Activated naive CD4-positive, alpha-beta T cell treated with Interleukin-2 at 50 U/mL for 16 hours (primary cell): ENCODE measurements at regions not wholly inside any gene's neighbourhood (a gene's known extent, or its start where the extent isn't known, plus 50 kb on each side); places are given as distances from the start of the nearest gene placed in this dataset.

Experiments
- DNase-seq: peaks from one replicate; pipeline ENCODE4 v3.0.0-alpha.2; 2020

DNA sequence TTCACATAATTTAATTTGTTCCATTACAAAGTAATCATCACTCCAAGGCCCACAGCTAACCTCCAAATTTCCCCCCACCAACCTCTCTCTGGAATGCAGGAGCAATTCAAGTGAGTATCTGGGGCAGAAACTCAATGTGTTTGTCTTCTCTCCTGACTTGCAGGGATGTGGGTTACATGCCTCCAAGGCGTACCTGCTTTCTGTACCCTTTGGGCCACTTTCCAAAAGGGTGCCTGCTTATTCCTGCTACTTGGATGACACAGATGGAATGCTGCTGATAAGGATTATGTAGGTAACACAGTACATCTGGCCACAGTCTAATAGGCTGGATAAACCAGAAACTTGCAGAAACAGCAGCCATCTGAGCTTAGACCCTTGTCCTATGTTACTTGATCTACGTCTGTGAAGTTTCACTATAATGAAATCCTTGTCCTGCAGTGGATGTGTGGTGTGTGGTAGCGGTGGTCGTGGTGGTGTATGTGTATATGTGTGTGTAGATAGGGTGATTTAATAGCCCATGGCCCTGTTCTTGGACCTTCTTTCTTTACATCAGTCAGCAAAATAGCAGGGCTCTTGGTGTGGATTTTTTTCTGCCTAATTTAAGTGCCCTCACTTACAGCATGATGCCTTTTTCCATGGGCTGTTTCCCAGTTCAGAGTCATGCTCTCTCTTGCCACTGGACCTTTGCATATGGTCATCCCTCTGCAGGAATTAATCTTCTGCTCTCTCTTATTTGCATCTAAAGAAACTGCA lies 175.9 kb downstream of the ZDHHC21 start:
- DNase-seq = no peak

DNA sequence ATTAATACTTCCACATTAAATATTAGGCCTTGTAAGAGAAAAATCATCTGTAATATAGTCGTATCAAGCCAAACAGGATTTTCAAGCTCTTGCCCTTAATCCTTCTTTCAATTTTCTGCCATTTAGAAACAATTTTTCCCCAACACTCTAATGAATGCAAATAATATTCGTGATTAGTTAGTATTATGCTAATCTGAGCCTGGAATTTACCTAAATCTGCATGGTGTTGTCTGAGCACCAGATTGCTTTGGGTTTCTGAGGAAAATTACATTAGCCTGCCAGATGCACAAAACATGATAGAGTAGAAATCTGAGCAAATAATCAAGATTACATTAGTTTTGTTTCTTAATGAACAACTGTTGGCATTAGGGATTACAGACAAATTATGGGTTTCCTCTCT lies 176.6 kb downstream of the ZDHHC21 start:
- DNase-seq = no peak

DNA sequence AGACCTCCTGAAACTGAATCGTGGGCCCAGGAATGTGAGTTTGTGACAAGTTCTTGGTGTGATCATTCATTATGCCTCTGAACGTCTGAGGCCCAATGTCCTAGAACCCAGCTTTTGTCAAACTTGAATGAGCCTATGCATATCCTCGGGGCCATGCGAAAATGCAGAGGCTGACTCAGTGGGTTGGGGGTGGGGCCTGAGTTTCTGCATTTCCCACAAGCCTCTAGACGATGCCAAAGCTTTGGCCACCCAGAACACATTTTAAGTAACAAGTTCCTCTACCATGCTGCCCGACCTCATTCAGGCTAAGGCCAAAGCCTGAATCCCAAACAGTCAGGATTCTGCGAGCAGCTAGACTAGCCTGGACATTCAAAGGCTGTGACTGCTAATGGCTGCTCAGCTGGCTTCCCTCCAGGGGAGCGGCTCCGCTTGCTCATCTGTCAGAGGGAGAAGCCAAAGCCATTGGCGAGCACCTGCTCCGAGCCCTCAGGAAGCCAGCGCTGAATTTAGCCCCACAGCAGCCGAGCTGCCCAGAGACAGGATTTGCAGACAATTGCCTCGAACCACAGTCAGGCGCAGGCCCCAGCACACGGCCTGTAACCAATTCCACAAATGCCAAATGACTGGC lies 177.5 kb downstream of the ZDHHC21 start:
- no peak for DNase-seq

DNA sequence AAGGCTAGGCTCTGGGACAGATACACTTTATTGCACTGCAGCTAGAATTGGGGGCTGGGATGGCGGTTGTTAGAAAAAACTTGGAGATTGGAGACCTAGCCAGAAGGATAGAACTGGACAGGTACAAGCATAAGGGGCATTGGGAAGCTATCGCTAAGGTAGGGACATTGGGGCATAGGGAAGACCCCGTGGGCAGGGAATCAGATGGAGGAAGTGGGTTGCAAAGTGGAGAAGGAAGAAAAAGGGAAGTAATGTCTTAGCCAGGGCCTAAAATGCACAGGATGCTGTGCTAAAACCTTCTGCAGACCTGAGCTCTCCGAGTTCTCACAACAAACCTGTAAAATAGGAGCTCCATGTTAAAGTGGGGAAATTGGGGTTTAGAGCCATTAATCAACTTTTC lies 178.2 kb downstream of the ZDHHC21 start:
- DNase-seq = no peak

DNA sequence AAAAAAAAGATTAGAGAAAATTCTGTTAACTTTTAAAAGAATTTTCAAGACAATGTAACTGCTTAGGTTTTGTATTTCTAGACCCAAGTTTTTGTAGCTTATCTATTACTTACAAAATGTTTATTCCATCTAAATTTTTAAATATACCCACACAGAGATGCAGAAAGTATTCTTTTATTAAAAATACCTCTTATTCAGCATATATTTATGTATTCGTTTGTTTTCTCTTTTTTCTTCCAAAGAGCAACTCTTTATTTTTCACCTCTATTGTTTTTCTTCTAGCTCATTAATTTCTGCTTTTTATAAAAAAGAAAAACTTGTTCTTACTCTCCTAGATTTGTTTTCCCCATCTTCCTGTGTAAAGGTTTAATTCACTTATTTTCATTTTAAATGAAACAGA lies 180.3 kb downstream of the ZDHHC21 start:
- DNase-seq = no peak

DNA sequence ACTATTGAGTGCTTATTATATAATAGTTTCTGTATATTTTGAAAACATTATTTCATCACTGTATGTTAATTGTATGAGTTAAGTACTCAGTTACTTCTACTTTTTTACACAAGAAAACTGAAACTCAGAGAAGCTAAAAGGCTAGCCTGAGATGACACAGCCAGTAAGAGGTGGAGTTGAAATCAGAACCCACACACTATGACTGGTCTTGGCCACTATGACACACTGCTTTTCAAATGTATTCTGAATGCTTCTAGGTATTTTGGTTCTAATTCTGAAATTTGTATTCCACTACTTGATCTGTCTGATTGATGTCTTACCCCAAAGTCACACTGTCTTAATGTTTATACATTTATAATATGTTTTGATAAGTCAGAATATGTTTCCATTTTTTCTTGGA lies 181.8 kb downstream of the ZDHHC21 start:
- DNase-seq = no peak

DNA sequence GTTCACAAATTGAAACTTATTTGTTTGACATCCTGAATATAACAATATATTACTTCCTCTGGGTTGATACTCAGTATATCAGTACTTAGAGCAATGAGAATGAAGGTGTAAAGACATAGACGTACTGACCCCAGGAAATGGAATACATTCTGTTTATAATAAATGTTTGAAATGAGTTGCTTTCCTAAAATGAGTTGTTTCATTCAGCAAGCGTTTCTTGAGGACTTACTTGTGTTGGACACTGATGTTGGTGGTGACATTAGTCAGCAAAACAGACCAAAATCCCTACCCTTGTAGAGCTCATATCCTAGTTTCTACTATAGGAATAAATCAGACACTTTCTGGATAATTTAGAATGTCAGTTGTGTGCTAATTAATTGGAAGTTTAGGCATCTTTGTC lies 184.3 kb downstream of the ZDHHC21 start:
- DNase-seq = no peak

DNA sequence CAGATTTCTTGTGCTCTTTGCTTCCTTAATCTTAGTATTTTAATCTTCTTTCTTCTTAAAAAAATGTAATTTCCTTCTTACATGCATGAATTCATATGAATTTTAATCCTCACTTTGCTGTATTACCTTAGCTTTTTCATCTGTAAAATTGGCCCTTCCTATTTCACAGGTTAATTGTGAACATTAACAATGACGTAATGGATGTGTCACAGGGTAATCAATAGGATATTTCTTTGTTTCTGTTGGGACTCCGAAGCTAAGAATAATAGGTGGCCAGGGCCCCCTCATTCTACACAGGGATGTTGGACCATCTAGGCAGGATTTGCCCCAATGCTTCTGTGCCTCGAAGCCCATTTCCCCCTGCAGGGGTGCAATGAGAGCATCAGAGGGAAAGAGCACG lies 187.4 kb upstream of the NFIB start:
- DNase-seq = no peak

DNA sequence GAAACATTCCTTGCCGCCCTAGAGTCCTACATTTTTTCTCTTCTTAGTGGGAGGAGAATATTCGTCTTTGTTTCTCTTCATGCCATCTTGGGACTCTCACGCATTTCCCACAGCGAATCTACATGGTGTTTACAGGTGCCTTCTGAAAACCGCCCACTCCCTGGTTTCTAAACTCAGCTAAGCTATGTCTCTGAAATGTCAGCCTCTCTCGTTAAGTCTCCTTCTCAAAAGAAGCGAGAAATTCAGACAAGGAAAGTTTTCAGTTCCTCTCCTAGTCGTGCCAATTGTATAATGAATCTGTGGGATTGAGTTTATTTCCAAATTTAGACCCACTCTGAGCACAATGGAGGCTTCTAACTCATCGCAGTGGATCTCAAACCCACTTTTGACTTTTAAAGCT lies 186.8 kb upstream of the NFIB start:
- DNase-seq = no peak

DNA sequence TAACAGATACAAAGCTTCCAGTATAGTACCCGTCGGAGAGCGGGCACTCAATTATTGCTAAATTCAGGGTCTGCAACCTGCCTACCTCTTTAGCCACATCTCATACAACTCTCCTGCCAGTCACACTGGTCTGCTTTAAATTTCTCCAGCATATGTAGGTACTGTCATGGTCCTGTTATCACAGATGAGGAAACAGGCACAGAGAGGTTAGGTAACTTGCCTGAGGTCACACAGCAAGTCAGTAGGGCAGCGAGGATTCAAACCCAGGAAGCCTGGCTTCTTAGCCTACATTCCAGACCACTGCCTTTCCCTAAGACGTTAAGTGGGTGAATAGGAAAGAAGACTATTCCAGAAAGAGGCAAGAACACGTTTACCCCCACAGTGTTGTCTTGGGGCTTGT lies 186.0 kb upstream of the NFIB start:
- DNase-seq = no peak

DNA sequence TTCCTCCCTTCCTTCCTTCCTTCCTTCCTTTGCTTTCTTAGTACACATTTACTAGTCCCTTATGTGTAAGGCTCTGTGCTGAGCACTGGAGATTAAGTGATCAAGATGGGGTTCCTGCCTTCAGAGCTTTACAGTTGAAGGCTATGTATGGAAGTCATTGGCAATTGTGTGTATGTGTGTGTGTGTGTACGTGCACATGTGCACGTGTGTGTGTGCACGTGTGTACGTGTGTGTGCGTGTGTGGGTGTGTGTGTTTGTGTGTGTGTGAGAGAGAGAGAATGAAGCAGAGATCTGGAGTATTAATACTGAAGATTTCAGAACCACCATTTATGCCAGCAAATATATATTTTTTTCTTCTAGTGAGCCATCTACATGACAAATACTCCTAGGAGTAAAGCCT lies 184.9 kb upstream of the NFIB start:
- no peak for DNase-seq

DNA sequence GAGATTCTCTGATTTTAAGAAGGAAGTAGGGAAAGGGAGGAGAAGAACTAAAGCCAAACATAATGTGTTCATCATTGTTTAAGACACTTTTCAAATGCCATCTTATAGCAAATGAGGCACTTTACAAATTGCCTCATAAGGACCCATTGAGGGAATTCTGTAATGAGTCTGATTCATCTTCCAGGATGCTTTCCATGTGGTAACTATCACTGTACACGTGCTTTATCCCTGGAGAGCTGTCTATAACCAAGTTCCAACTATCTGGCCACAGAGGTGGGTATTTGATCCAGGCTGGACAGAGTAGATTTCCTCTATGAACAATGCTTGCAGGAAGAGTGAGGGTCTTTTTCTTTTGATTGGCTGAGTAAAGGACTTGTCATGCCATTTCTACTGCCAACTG lies 183.5 kb upstream of the NFIB start:
- no peak for DNase-seq

DNA sequence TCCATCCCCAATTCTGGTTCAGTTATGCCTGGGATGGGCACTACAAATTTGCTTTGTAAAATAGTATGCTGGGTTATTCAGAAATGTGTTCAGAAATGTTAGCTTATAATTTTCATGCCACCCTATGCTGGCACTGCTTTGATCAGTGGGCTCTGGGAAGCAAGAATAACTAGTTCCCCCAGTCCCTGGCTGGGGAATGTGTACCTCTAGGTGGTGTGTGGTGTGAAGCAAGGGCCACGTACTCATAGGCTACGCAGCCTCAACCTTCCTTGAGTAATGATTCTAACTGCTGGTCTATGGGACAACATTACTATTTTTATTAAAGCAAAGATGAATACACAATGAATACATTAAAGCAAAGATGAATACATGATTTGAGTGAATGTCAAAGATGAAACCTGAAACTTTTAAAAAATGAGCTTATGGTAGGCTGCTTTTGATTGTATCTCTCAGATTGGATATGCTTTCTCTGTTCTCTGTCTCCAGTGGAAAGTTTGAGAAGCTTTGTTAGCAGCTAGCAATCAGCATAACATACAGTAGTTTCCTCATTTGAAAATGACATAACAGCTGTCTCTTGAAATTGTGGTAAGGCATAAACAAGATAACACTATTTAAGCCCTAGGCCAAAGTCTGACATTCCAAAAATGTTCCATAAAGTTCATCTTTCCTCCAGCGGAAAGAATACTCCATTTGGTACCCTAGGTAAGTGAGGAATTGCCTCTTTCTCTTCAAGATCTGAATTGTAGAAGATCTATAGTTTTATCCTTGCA lies 174.7 kb upstream of the NFIB start:
- DNase-seq = no peak

DNA sequence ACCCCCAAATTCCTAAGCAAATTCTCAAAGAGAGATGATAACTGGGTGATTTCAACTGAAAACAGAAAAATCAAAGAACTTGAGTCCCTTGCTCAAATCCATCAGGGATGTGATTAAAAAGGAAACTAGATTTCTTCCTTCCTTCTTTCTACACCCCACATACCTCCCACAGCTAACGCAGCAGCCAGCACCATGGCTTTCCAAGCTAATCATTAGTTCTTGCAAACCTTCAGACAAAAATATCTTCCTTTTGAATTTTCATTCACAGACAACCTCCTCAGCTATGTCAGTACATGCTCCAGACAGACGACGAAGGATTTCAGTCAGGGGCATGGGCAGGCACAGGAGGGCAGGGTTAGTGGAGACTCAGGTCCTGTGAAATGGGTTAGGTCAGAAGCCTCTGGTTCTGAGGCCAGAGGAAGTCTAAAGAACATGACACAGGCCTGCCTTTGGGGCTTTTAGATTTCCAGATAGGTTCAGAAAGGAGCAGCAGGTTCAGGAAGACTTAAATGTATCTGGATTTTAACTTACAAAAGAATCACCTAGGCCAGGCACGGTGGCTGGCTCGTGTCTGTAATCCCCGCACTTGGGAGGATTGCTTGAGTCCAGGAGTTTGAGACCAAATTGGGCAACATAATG lies 173.7 kb upstream of the NFIB start:
- no peak for DNase-seq

DNA sequence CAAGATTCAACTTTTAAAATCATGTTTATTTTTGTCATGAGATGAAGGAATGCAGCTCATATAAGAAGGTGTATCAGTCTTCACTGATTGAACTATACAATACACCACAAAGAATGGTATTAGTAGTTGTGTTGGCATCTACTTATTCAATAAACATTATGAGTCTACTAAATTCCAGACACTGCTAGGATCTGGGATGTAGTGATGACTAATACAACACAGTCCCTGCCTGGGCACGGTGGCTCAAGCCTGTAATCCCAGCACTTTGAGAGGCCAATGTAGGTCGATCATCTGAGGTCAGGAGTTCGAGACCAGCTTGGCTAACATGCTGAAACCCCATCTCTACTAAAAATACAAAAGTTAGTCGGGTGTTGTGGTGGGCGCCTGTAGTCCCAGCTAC lies 171.4 kb upstream of the NFIB start:
- DNase-seq = no peak

DNA sequence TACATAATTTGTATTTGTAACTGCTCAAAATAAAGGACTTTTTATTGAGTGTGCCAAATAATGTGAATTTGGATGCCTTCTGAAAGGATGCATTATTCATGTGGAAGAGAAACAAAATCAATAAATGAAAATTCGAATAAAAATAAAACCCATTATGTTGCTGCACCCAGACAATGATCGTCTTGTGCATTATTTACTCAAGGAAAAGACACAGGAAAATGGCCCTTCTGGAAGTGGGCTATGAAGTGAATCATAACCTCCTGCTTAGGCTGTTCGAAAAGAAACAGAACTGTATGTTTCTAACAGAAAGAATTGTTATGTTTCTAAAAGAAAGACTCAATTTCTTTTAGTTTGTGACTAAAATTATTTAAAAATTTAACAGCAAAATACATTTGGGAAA lies 168.9 kb upstream of the NFIB start:
- DNase-seq = no peak

DNA sequence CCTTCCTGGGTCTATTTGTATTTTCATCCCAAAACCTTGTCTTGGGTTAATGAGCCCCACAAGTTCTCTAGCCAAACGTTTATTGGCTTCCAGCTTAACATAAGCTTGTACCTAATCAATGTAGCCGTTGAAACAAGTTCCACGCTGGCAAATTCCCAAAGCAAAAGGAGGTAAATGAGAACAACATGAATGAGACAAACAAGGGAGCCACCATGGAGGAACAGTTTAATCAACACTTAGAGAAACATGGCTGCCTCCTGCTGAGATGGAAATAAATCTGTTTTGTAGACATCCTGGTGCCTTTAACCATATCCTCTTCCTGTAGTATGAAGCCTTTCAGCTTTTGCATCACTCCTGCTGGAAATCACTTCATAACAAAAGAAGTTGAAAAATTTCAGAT lies 166.6 kb upstream of the NFIB start:
- no peak for DNase-seq

DNA sequence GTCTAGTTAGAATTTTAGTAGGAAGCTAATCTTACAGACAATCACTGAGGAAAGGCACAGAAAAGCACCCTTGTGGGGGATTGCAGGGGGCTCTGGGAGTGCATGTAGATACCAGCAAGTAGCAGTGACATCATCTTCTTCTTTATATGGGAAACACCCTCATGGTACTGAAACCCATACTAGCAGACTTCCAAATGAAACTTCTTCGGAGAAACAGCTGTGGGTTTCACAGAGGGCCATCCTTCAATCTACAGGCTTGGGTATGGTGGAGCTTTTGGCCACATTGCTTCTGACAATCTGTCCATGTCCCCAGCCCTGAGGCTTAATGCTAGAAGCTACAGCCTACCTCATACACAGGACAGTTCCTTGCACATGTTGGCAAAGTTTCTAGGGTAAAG lies 165.2 kb upstream of the NFIB start:
- DNase-seq = no peak

DNA sequence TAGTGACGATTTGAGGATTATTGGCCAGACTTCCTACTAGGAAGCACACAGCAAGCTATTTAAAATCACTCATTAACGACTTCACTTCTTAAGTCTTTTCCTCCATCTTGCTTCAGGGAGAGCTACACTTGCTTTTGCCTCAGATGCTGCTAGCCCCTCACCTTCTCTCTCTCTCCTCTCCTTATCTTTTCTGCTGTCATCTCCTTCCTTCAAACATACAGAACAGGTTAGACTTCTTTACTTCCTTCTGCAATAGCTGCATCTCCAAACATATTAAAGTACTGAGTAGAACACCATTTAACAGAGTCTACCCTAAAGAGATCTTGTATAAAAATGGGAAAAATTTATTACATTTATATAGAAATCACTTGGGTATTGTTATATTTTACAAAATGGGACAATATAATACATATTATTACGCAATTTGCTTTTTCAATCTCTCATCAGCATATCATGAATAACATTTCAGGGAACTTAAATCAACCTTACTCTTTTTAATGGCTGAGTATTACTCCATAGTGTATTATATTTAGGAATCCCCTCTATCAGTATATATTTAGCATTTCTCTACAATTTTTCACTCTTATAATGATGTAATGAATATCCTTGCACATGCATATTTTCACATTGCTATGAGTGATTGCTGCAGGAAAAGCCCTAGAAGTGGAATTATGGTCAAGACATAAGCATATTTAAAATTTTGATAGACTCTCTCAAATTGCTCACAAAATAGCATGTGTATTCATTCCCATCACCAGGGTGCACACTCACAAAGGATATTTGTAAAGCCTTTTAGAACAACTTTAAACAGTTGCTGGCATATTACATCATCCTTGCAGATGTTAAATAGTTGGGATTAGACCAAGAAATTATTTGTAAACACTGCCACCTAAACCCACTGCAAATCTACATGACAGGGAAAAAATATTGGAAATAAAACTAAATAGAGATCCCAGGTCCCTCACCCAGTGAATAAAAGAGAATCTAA lies 164.5 kb upstream of the NFIB start:
- no peak for DNase-seq

DNA sequence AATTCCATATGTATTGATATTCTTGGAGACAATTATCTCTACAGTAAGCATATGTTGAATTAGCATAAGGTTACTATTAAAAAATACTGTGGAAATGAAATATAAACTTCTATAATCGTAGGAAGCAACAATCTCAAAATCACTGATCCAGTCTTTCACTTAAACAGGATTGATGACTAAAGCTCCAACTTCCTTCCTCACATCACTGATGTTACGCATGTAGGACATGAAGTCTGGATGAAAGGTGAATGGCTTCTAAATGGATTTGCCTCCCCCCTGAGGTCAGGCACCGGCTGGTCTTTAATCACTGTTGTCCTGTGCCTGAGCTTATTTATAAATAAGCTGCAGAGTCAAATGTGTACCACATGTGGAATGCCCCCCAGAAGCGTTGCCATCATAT lies 157.1 kb upstream of the NFIB start:
- no peak for DNase-seq

DNA sequence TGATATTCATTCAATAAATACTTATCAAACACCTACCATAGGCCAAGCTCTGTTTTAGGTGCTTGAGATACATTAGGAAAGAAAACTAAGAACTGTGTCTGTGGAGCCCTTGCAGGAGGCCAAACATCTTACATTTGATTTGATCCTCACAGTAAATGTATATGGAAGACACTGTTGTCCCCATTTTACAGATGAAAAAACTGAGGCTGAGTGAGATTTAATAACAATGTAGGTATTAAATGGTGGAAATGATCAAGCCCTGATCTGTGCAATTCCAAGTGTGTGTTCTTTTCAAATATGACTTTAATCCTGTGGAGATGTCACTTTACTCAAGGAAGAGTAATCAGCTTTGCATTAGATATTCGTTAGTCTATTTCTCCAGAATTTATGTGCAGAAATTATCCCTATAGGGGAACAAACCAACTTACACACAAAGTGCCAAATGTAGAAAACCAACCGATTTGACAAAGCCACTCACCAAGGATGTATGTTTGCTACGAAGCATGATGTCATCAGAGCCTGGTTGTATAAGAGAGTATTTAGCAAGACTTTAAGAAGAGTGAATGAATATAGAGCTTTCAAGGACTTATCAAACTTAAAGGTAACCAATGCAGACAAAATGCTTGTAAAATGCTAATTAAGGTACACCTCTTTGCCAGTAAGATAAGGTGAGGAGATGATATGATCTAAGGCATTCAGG lies 153.9 kb upstream of the NFIB start:
- DNase-seq = no peak

DNA sequence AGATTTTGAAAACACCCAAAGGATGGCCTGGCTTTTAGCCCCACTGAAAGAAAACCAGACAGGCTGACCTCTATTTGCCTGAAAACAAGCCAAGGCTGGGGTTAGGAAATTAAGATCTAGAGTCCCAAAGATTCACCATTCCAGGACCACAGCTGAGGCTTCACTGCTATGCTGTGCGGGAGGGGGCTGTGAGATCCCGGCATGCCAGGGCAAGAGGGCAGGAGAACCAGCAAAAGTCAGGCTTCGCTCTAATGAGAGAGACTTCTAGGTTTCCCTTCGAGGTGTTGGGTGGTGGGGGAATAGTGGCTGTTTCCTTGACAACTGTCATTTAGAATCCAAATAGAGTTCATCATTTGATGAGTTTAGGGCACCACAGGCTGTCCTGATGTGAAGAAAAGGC lies 152.9 kb upstream of the NFIB start:
- no peak for DNase-seq
